H1 (cell line): ENCODE measurements at regions not wholly inside any gene's neighbourhood (a gene's known extent, or its start where the extent isn't known, plus 50 kb on each side); places are given as distances from the start of the nearest gene placed in this dataset.

Experiments
- CHD7 ChIP-seq: fragments of 300-600 bp; sonication (generic); IDR thresholded peaks from 2 replicates; pipeline ENCODE4 v1.7.1; 2012; ENCODE audit warnings: low read length, moderate library complexity, mild to moderate bottlenecking, inconsistent platforms; ENCODE audit not compliant: insufficient replicate concordance
- CTCF ChIP-seq, 3 experiments: IDR thresholded peaks; 1 replicate in 2 of 3; 2 replicates in 1 of 3; pipeline versions ENCODE4 v1.5.1 to v1.6.1; 2011; ENCODE audit warnings: low read length in 3 of 3, mild to moderate bottlenecking in 3 of 3, inconsistent platforms in 2 of 3, low read depth in 1 of 3, moderate library complexity in 1 of 3; ENCODE audit not compliant: insufficient read depth in 1 of 3; ENCODE audit errors: control extremely low read depth in 1 of 3
- E2F6 ChIP-seq: IDR thresholded peaks from 2 replicates; pipeline ENCODE4 v1.6.1; 2012; ENCODE audit warnings: inconsistent platforms
- RBBP5 ChIP-seq: IDR thresholded peaks from 2 replicates; pipeline ENCODE4 v1.7.1; 2012; ENCODE audit warnings: low read depth, mild to moderate bottlenecking, inconsistent platforms, low read length, moderate library complexity, borderline replicate concordance
- SIN3A ChIP-seq, 2 experiments: IDR thresholded peaks in 1 of 2; conservative IDR thresholded peaks in 1 of 2; 2 replicates each; pipeline ENCODE4 v1.6.1; 2011 to 2012; ENCODE audit warnings: low read length in 2 of 2, improper control_type of control experiment in 1 of 2, low read depth in 1 of 2, mild to moderate bottlenecking in 1 of 2

GRCh38 chrX:17922303-17922702 is 61.2 kb upstream of the RAI2 start (continued):
- TF ChIP-seq CHD7 (no peak), E2F6 (no peak), SIN3A (conservative IDR thresholded peaks at IDR 0.05 in 1 of 2, IDR thresholded peaks at IDR 0.05 in 1 of 2; ENCODE audit: low read depth in 1 of 2, low read length in 2 of 2) (no peak), RBBP5 (no peak), CTCF (IDR thresholded peaks at IDR 0.05; ENCODE audit: control extremely low read depth in 1 of 3, insufficient read depth in 1 of 3, low read depth in 1 of 3, low read length in 3 of 3) (no peak)
